Fibroblast of the aortic adventitia (primary cell): ENCODE measurements at regions not wholly inside any gene's neighbourhood (a gene's known extent, or its start where the extent isn't known, plus 50 kb on each side); places are given as distances from the start of the nearest gene placed in this dataset.

Source experiments
- DNase-seq: peaks from one replicate; pipeline ENCODE4 v3.0.0-alpha.2; 2010; ENCODE audit warnings: low read depth
- H3K4me3 ChIP-seq: 2 replicates; pipeline ENCODE4 v1.5.1; 2011; ENCODE audit warnings: low read depth, mild to moderate bottlenecking, control low read depth, low read length, moderate library complexity
- CTCF ChIP-seq: IDR thresholded peaks from 2 replicates; pipeline ENCODE4 v1.5.1; 2011; ENCODE audit warnings: mild to moderate bottlenecking, low read length, control low read depth, inconsistent platforms; ENCODE audit not compliant: insufficient read depth

- no peak overlapping the region for H3K4me3 ChIP-seq
- DNase-seq: peak; percentile 78
- TF ChIP-seq CTCF: peak; percentile 1
These were observed 58.7 kb upstream of the APOBEC4 start for GRCh38 chr1:183711741-183712361.

- DNase-seq: no peak
- no peak for TF ChIP-seq CTCF
These were observed 58.1 kb upstream of the APOBEC4 start for GRCh38 chr1:183711165-183711682.

GRCh38 chr1:183710734-183711133 is 57.6 kb upstream of the APOBEC4 start:
- DNase-seq: no peak
- no peak for TF ChIP-seq CTCF
- no peak overlapping the region for H3K4me3 ChIP-seq

More at GRCh38 chr1:183711165-183711682, 58.1 kb upstream of the APOBEC4 start:
- H3K4me3 ChIP-seq: no peak overlapping the region

GRCh38 chr1:183710333-183710732 is 57.2 kb upstream of the APOBEC4 start:
- DNase-seq: no peak
- no peak overlapping the region for H3K4me3 ChIP-seq
- no peak for TF ChIP-seq CTCF

GRCh38 chr1:183704131-183704530 is 51.0 kb upstream of the APOBEC4 start:
- no peak overlapping the region for H3K4me3 ChIP-seq
- no peak for DNase-seq
- TF ChIP-seq CTCF: no peak
